Renal cortex interstitium (tissue), 11 donors: ENCODE measurements at regions not wholly inside any gene's neighbourhood (a gene's known extent, or its start where the extent isn't known, plus 50 kb on each side); places are given as distances from the start of the nearest gene placed in this dataset.

Source experiments
- DNase-seq, 11 donors: peaks; one replicate each; pipeline ENCODE4 v3.0.0-alpha.2; 2013; ENCODE audit warnings: low read depth in 9 of 11, low spot score in 4 of 11; ENCODE audit errors: extremely low read depth in 1 of 11

GRCh38 chr2:143954186-143954585 lies 565.7 kb downstream of the ZEB2 start:
- DNase-seq, result no peak

- no peak for DNase-seq
Observed at GRCh38 chr2:143953451-143954030, 566.4 kb downstream of the ZEB2 start.

GRCh38 chr2:143952536-143952935 lies 567.4 kb downstream of the ZEB2 start:
- DNase-seq, result no peak

GRCh38 chr2:143950704-143951103 lies 569.2 kb downstream of the ZEB2 start:
- no peak for DNase-seq

GRCh38 chr2:143949121-143949848 lies 570.6 kb downstream of the ZEB2 start:
- DNase-seq, result no peak

- no peak for DNase-seq
Observed at GRCh38 chr2:143948710-143949109, 571.2 kb downstream of the ZEB2 start.

GRCh38 chr2:143946436-143947391 lies 573.2 kb downstream of the ZEB2 start:
- DNase-seq, result no peak

- no peak for DNase-seq
Observed at GRCh38 chr2:143942486-143942885, 577.4 kb downstream of the ZEB2 start.

GRCh38 chr2:143940720-143941119 lies 579.2 kb downstream of the ZEB2 start:
- no peak for DNase-seq

- peak in 1 of 11 donors; percentile 50 for DNase-seq
Observed at GRCh38 chr2:143939626-143940330, 580.1 kb downstream of the ZEB2 start.

- peak in 1 of 11 donors; percentile 42 for DNase-seq
Observed at GRCh38 chr2:143937723-143938350, 582.1 kb downstream of the ZEB2 start.

GRCh38 chr2:143936848-143937722 lies 582.8 kb downstream of the ZEB2 start:
- peak in 1 of 11 donors; percentile 55 for DNase-seq

GRCh38 chr2:143936538-143936847 lies 583.4 kb downstream of the ZEB2 start:
- no peak for DNase-seq

GRCh38 chr2:143935482-143935752 lies 584.5 kb downstream of the ZEB2 start:
- DNase-seq, result no peak

GRCh38 chr2:143934626-143935481 lies 585.1 kb downstream of the ZEB2 start:
- DNase-seq, result no peak

- no peak for DNase-seq
Observed at GRCh38 chr2:143933946-143934569, 585.9 kb downstream of the ZEB2 start.

- no peak for DNase-seq
Observed at GRCh38 chr2:143930891-143931290, 589.0 kb downstream of the ZEB2 start.
